Heart left ventricle (tissue), 13 donors: ENCODE measurements at regions not wholly inside any gene's neighbourhood (a gene's known extent, or its start where the extent isn't known, plus 50 kb on each side); places are given as distances from the start of the nearest gene placed in this dataset.

Experiments used
- POLR2A ChIP-seq, 2 donors: fragments of 450-650 bp; IDR thresholded peaks; one replicate each; pipeline ENCODE4 v1.6.1; 2017; ENCODE audit warnings: antibody characterized with exemption in 2 of 2, mild to moderate bottlenecking in 2 of 2, moderate library complexity in 2 of 2
- TF ChIP-seq, protein P1 (sequence below), 12 donors: fragments of 200-600 bp; sonication (generic) in 4 of 12; IDR thresholded peaks; one replicate each; pipeline versions ENCODE4 v1.5.0 to v1.8.0; 2018 to 2022; ENCODE audit warnings: antibody characterized with exemption in 12 of 12, mild to moderate bottlenecking in 5 of 12
- donor health status: ischemic (EF 13 %, LVEDD 7.1; RV severe dilation, severe dysfunction).
- donor health status: DM: no; HTN: yes; CAD: no.
- donor health status: DM: no; HTN: no; CAD: no.
- donor health status: ischemic (EF 25% LVEDD 6.9; RV normal size, moderate dysfunction).
- donor health status: ischemic (EF 25% LVEDD 5.7; RV mildly dilated, moderate dysfunction).
- donor health status: ischemic (EF 35%, LVEDD 5.7; RV mildly dilated, moderate dysfunction).
- donor health status: nonischemic (EF 11% LVEDD 7.7; RV severe dilation, severe dysfunction).
- donor health status: DM: yes; HTN: yes; CAD: no.
- donor health status: PGD.
- donor health status: ischemic (EF 29% LVEDD 5.4; RV normal size, mild dysfunction).
- donor health status: nonischemic (EF 23%, LVEDD 6.1; RV moderate dilation, normal function).

DNA sequence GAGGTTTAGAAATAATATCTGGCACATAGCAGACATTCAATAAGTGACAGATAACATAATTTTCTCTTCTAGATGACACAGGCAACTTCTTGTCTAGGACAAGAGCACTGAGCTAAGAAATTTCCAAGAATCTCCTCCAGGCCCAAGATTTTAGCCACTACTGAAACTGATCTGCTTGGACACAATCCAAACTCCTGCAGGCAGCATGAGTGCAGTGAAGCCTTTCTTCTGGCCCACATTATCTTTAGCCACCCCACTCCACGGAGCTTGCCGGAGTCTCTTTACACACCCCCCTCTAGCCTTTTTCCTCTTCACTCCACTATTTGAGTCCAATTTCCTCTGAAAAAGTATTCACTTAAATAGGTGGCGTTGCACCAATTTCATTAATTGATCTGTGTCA, 142.9 kb upstream of the DUSP10 start:
- TF ChIP-seq POLR2A (IDR thresholded peaks at IDR 0.05) = no peak
- TF ChIP-seq, protein P1, sequence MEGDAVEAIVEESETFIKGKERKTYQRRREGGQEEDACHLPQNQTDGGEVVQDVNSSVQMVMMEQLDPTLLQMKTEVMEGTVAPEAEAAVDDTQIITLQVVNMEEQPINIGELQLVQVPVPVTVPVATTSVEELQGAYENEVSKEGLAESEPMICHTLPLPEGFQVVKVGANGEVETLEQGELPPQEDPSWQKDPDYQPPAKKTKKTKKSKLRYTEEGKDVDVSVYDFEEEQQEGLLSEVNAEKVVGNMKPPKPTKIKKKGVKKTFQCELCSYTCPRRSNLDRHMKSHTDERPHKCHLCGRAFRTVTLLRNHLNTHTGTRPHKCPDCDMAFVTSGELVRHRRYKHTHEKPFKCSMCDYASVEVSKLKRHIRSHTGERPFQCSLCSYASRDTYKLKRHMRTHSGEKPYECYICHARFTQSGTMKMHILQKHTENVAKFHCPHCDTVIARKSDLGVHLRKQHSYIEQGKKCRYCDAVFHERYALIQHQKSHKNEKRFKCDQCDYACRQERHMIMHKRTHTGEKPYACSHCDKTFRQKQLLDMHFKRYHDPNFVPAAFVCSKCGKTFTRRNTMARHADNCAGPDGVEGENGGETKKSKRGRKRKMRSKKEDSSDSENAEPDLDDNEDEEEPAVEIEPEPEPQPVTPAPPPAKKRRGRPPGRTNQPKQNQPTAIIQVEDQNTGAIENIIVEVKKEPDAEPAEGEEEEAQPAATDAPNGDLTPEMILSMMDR (IDR thresholded peaks at IDR 0.05) = no peak
